SK-N-SH (cell line): ENCODE measurements at regions not wholly inside any gene's neighbourhood (a gene's known extent, or its start where the extent isn't known, plus 50 kb on each side); places are given as distances from the start of the nearest gene placed in this dataset.

Experiments used
- CHD2 ChIP-seq: fragments of 150-350 bp; IDR thresholded peaks from 2 replicates; pipeline ENCODE4 v1.6.1; 2018; ENCODE audit warnings: low read length; ENCODE audit not compliant: partially characterized antibody
- FOXM1 ChIP-seq: IDR thresholded peaks from 2 replicates; pipeline ENCODE4 v1.4.0; 2012; ENCODE audit warnings: low read depth, mild to moderate bottlenecking
- NFIC ChIP-seq: IDR thresholded peaks from 2 replicates; pipeline ENCODE4 v1.4.0; 2012; ENCODE audit warnings: borderline replicate concordance
- POLR2AphosphoS5 ChIP-seq: IDR thresholded peaks from 2 replicates; pipeline ENCODE4 v1.6.1; 2012; ENCODE audit warnings: low read depth, low read length
- SIN3A ChIP-seq: IDR thresholded peaks from 2 replicates; pipeline ENCODE4 v1.6.1; 2012; ENCODE audit warnings: low read depth, mild to moderate bottlenecking, low read length, moderate library complexity, borderline replicate concordance
- TF ChIP-seq, protein P1 (sequence below): fragments of 150-350 bp; IDR thresholded peaks from 2 replicates; pipeline ENCODE4 v1.6.1; 2017; ENCODE audit warnings: antibody characterized with exemption, low read length, low read depth, borderline replicate concordance
- TF ChIP-seq, protein P2 (sequence below): fragments of 200-600 bp; sonication (generic); IDR thresholded peaks from 2 replicates; pipeline ENCODE4 v1.6.1; 2017; ENCODE audit warnings: antibody characterized with exemption, mild to moderate bottlenecking, moderate library complexity

DNA sequence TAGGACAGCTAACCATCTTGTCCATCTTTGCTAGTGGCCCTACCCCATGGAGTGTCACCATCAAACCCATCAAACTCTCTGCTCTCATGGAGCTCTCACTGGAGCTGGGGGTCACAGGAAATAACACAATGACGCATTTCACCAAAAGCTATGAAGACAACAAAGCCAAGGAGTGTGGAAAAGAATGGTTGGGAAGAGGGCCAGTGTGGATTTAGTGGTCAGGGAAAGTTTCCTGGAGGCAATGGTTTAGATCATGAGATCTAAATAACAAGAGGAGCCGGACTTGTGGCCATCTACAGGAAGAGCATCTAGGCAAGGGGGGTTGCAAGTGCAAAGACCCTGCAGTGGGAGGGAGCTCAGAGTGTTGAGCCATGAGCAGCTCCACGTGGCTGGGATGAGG lies 189.5 kb downstream of the BMP7 start:
- TF ChIP-seq, protein P1, sequence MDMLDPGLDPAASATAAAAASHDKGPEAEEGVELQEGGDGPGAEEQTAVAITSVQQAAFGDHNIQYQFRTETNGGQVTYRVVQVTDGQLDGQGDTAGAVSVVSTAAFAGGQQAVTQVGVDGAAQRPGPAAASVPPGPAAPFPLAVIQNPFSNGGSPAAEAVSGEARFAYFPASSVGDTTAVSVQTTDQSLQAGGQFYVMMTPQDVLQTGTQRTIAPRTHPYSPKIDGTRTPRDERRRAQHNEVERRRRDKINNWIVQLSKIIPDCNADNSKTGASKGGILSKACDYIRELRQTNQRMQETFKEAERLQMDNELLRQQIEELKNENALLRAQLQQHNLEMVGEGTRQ, result no peak
- TF ChIP-seq NFIC, result no peak
- no peak for TF ChIP-seq FOXM1
- no peak for TF ChIP-seq SIN3A
- TF ChIP-seq, protein P2, sequence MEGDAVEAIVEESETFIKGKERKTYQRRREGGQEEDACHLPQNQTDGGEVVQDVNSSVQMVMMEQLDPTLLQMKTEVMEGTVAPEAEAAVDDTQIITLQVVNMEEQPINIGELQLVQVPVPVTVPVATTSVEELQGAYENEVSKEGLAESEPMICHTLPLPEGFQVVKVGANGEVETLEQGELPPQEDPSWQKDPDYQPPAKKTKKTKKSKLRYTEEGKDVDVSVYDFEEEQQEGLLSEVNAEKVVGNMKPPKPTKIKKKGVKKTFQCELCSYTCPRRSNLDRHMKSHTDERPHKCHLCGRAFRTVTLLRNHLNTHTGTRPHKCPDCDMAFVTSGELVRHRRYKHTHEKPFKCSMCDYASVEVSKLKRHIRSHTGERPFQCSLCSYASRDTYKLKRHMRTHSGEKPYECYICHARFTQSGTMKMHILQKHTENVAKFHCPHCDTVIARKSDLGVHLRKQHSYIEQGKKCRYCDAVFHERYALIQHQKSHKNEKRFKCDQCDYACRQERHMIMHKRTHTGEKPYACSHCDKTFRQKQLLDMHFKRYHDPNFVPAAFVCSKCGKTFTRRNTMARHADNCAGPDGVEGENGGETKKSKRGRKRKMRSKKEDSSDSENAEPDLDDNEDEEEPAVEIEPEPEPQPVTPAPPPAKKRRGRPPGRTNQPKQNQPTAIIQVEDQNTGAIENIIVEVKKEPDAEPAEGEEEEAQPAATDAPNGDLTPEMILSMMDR, result no peak
- no peak for TF ChIP-seq CHD2
- TF ChIP-seq POLR2AphosphoS5, result no peak
